GM19438 (cell line): ENCODE measurements at regions not wholly inside any gene's neighbourhood (a gene's known extent, or its start where the extent isn't known, plus 50 kb on each side); places are given as distances from the start of the nearest gene placed in this dataset.
"Not testable (repeated sequence)": the region's sequence is repeated elsewhere in the genome, so short reads cannot be mapped to it uniquely, and the experiment has no call there.

Experiments
- ATAC-seq: cut with Tn5 transposase; IDR thresholded peaks from one replicate; pipeline ENCODE4 v1.9.1; 2021; ENCODE audit warnings: low read depth; ENCODE audit not compliant: unreplicated experiment

GRCh38 chr3:191727338-191727737, 266.4 kb downstream of the PYDC2 start:
- no peak for ATAC-seq

- ATAC-seq: no peak
These were observed 267.2 kb downstream of the PYDC2 start for GRCh38 chr3:191728186-191728585.

- no peak for ATAC-seq
These were observed 276.8 kb downstream of the PYDC2 start for GRCh38 chr3:191737742-191738141.

- ATAC-seq: no peak
These were observed 279.7 kb downstream of the PYDC2 start for GRCh38 chr3:191740712-191741111.

GRCh38 chr3:191741847-191742350, 280.9 kb downstream of the PYDC2 start:
- not testable (repeated sequence) for ATAC-seq

GRCh38 chr3:191743283-191743682, 282.3 kb downstream of the PYDC2 start:
- no peak for ATAC-seq

GRCh38 chr3:191750618-191751017, 289.7 kb downstream of the PYDC2 start:
- ATAC-seq: no peak

- ATAC-seq: no peak
These were observed 292.2 kb downstream of the PYDC2 start for GRCh38 chr3:191753196-191753595.

- no peak for ATAC-seq
These were observed 300.9 kb downstream of the PYDC2 start for GRCh38 chr3:191761906-191762305.

GRCh38 chr3:191762323-191762960, 301.5 kb downstream of the PYDC2 start:
- no peak for ATAC-seq

GRCh38 chr3:191768421-191768820, 307.5 kb downstream of the PYDC2 start:
- ATAC-seq: no peak

GRCh38 chr3:191770541-191770940, 309.6 kb downstream of the PYDC2 start:
- no peak for ATAC-seq

GRCh38 chr3:191774485-191774884, 313.5 kb downstream of the PYDC2 start:
- no peak for ATAC-seq

- ATAC-seq: no peak
These were observed 314.7 kb downstream of the PYDC2 start for GRCh38 chr3:191775451-191776233.

- ATAC-seq: no peak
These were observed 320.1 kb downstream of the PYDC2 start for GRCh38 chr3:191781044-191781443.

- ATAC-seq: no peak
These were observed 322.1 kb downstream of the PYDC2 start for GRCh38 chr3:191783024-191783423.

GRCh38 chr3:191790934-191791333, 330.0 kb downstream of the PYDC2 start:
- ATAC-seq: no peak

GRCh38 chr3:191792580-191792979, 331.6 kb downstream of the PYDC2 start:
- no peak for ATAC-seq

- no peak for ATAC-seq
These were observed 334.2 kb downstream of the PYDC2 start for GRCh38 chr3:191795196-191795595.

- no peak for ATAC-seq
These were observed 336.3 kb downstream of the PYDC2 start for GRCh38 chr3:191797271-191797670.

GRCh38 chr3:191802671-191803070, 341.7 kb downstream of the PYDC2 start:
- no peak for ATAC-seq

GRCh38 chr3:191804935-191805334, 344.0 kb downstream of the PYDC2 start:
- no peak for ATAC-seq
